ENCODE measurements at regions not wholly inside any gene's neighbourhood (a gene's known extent, or its start where the extent isn't known, plus 50 kb on each side); places are given as distances from the start of the nearest gene placed in this dataset.

- TF ChIP-seq CTCF (IDR thresholded peaks at IDR 0.05) (no peak), POLR2A (IDR thresholded peaks at IDR 0.05) (no peak), EP300 (IDR thresholded peaks at IDR 0.05; ENCODE audit: low read depth) (no peak), POLR2AphosphoS5 (IDR thresholded peaks at IDR 0.05) (no peak)
These were observed 247.2 kb upstream of the EPHA5 start for GRCh38 chr4:65917486-65917885.
